Activated CD8-positive, alpha-beta T cell treated with anti-CD3 and anti-CD28 coated beads for 36 hours (primary cell): ENCODE measurements at regions not wholly inside any gene's neighbourhood (a gene's known extent, or its start where the extent isn't known, plus 50 kb on each side); places are given as distances from the start of the nearest gene placed in this dataset.
"Not testable (repeated sequence)": the region's sequence is repeated elsewhere in the genome, so short reads cannot be mapped to it uniquely, and the experiment has no call there.

Experiments used
- ATAC-seq: fragments of 200-7000 bp; cut with Tn5 transposase; one replicate; pipeline ENCODE4 v1.10.0; 2021; ENCODE audit warnings: mild to moderate bottlenecking, moderate library complexity
- CTCF ChIA-PET: fragments of 350-600 bp; sonication (Branson Sonifier 250); formaldehyde crosslinking; loops from one replicate; lab custom pipeline; 2021; ENCODE audit warnings: antibody characterized with exemption; lab: Charles Lee
- POLR2A ChIA-PET: fragments of 350-600 bp; sonication (Branson Sonifier 250); formaldehyde crosslinking; loops from one replicate; lab custom pipeline; 2021; ENCODE audit warnings: antibody characterized with exemption; lab: Charles Lee
- DNase-seq: peaks from one replicate; pipeline ENCODE4 v3.0.0-alpha.2; 2020
- H3K27ac Mint-ChIP-seq: one replicate; pipeline ENCODE4 v1.8.0; 2021; ENCODE audit warnings: mild to moderate bottlenecking, mixed read lengths
- H3K27me3 Mint-ChIP-seq: one replicate; pipeline ENCODE4 v1.8.0; 2021; ENCODE audit warnings: mixed read lengths
- H3K36me3 Mint-ChIP-seq: one replicate; pipeline ENCODE4 v1.8.0; 2021; ENCODE audit warnings: low read depth, mixed read lengths
- H3K4me1 Mint-ChIP-seq: one replicate; pipeline ENCODE4 v1.8.0; 2021; ENCODE audit warnings: low read depth, mixed read lengths
- H3K4me3 Mint-ChIP-seq: one replicate; pipeline ENCODE4 v1.8.0; 2021; ENCODE audit warnings: mild to moderate bottlenecking, moderate library complexity, mixed read lengths
- H3K9me3 Mint-ChIP-seq: one replicate; pipeline ENCODE4 v1.8.0; 2021; ENCODE audit warnings: mixed read lengths
- intact Hi-C: fragments of 100-400 bp; cut with micrococcal nuclease; formaldehyde crosslinking; loops from one replicate; pipeline ENCODE4 v1.10.0; 2022
- TF ChIP-seq, protein P1 (sequence below): fragments of 200-600 bp; IDR thresholded peaks from one replicate; pipeline ENCODE4 v1.8.0; 2022; ENCODE audit warnings: antibody characterized with exemption, mild to moderate bottlenecking

DNA sequence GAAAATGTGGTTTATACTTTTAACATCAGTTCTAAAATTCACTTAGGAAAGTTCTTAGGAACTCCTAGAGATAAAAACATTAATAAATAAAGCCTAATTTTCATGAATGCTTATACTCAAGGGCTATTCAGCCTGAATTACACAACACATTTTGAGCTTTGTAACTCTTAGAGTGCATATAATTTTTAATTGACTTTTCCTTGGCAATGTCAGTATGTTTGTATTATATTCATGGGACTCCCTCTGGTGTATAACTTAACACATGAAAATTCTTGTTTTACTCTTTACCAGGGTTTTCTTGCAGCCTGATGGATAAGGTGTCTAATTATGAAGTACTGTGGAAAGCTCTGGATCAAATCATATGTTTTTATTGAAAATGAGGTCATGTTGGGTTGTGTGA lies 150.6 kb upstream of the HMGA2 start:
- H3K27me3 Mint-ChIP-seq, result peaks cover 25% of the 10 kb centered on the region
- no peak overlapping the region for H3K4me3 Mint-ChIP-seq
- H3K27ac Mint-ChIP-seq, result no peak overlapping the region
- ATAC-seq (no peak), DNase-seq (no peak)
- ChIA-PET POLR2A (no interaction called here), CTCF (interaction anchor here (1.0 to 1.6 kb wide), 2 partner anchors 71 to 117 kb away, joined by 4 read pairs; no protein-coding TSS in a partner anchor)
- no peaks in the 10 kb centered on the region for H3K36me3 Mint-ChIP-seq
- H3K9me3 Mint-ChIP-seq, result peaks cover 5% of the 10 kb centered on the region
- intact Hi-C loops, result no loop called here
- peaks cover 11% of the 10 kb centered on the region for H3K4me1 Mint-ChIP-seq
- TF ChIP-seq, protein P1, sequence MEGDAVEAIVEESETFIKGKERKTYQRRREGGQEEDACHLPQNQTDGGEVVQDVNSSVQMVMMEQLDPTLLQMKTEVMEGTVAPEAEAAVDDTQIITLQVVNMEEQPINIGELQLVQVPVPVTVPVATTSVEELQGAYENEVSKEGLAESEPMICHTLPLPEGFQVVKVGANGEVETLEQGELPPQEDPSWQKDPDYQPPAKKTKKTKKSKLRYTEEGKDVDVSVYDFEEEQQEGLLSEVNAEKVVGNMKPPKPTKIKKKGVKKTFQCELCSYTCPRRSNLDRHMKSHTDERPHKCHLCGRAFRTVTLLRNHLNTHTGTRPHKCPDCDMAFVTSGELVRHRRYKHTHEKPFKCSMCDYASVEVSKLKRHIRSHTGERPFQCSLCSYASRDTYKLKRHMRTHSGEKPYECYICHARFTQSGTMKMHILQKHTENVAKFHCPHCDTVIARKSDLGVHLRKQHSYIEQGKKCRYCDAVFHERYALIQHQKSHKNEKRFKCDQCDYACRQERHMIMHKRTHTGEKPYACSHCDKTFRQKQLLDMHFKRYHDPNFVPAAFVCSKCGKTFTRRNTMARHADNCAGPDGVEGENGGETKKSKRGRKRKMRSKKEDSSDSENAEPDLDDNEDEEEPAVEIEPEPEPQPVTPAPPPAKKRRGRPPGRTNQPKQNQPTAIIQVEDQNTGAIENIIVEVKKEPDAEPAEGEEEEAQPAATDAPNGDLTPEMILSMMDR, result no peak

DNA sequence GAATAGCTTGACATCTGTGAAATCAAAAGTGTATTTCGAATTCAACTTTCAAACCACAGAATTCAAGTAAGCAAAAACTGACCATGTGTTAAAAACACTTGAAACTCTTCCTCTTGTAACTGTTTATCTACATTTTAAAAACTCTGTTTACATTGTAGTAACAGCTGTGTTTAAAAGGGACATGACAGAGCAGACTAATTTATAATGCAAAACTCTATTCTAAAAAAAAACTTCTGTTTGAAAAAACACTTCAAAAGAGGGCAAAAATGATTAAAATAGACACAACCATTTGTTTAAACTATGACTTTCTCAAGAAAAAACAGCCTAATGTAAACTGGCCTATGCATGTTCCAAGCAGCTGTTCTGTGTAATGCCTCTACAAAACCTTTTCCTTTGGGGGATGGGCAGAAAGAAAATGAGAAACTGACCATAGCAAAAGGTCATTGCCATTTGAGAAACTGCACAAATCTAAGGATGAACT lies 149.1 kb upstream of the HMGA2 start:
- Mint-ChIP-seq H3K9me3 (peaks cover 5% of the 10 kb centered on the region), H3K4me1 (peaks cover 5% of the 10 kb centered on the region), H3K27me3 (peaks cover 23% of the 10 kb centered on the region), H3K4me3 (no peak overlapping the region), H3K27ac (no peak overlapping the region), H3K36me3 (no peaks in the 10 kb centered on the region)
- ChIA-PET POLR2A (no interaction called here), CTCF (no interaction called here)
- ATAC-seq (no peak), DNase-seq (no peak)
- TF ChIP-seq, protein P1, result no peak
- intact Hi-C loops, result no loop called here

DNA sequence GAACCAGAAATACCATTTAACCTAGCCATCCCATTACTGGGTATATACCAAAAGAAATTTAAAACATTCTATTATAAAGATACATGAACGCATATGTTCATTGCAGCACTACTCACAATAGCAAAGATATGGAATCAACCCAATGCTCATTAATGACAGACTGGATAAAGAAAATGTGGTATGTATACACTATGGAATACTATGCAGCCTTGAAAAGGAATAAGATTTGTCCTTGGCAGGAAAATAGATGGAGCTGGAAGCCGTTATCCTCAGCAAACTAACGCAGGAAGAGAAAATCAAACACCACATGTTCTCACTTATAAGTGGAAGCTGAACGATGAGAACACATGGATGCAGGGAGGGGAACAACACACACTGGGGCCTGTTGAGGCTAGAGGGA lies 146.1 kb upstream of the HMGA2 start:
- H3K4me1 Mint-ChIP-seq, DNase-seq, H3K36me3 Mint-ChIP-seq, POLR2A ChIA-PET, H3K9me3 Mint-ChIP-seq, ATAC-seq, H3K27ac Mint-ChIP-seq, H3K4me3 Mint-ChIP-seq, intact Hi-C loops, CTCF ChIA-PET: not testable (repeated sequence)
- peaks cover 15% of the 10 kb centered on the region for H3K27me3 Mint-ChIP-seq

DNA sequence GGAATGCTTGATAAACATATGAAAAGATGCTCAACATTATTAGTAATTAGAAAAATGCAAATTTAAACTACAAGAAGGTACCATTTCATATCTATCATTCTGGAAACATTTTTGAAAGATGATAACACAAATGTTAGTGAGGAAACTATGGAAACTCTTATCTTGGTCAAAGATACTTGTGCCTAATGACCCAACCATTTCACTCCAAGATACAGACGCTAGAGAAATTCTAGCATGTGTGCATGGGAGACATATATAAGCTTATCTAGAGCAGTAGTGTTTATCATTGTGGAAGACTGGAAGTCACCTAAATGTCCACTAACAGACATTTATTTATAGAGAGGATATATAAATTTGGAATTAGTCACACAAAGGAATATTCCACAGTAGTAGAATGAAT lies 143.1 kb upstream of the HMGA2 start:
- intact Hi-C loops, result no loop called here
- ChIA-PET CTCF (no interaction called here), POLR2A (no interaction called here)
- no peak overlapping the region for H3K27ac Mint-ChIP-seq
- H3K4me1 Mint-ChIP-seq, result no peaks in the 10 kb centered on the region
- DNase-seq (no peak), ATAC-seq (no peak)
- H3K36me3 Mint-ChIP-seq, result no peaks in the 10 kb centered on the region
- peaks cover 12% of the 10 kb centered on the region for H3K27me3 Mint-ChIP-seq
- no peak overlapping the region for H3K4me3 Mint-ChIP-seq
- peaks cover 5% of the 10 kb centered on the region for H3K9me3 Mint-ChIP-seq
- TF ChIP-seq, protein P1, result no peak

DNA sequence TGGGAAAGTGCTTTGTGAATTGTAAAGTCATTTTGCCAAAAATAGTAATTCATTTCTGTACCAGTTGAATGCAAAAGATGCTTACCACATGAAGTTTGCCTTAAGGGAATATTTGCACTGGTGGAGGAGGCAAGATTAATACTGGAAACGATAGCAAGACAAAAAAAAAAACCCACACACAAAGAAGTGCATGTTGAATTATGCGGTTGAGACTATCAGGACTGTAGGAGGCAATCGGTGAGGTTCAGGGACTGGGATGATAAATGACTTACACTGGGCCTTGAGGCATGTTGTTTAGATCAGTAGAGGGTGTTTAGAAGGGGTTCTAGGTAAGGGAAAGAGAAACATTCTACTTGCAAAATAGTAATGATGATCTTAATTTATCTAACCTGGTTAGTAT lies 142.2 kb upstream of the HMGA2 start:
- TF ChIP-seq, protein P1, result no peak
- ChIA-PET CTCF (no interaction called here), POLR2A (no interaction called here)
- DNase-seq, result no peak
- H3K4me3 Mint-ChIP-seq, result no peak overlapping the region
- peaks cover 9% of the 10 kb centered on the region for H3K27me3 Mint-ChIP-seq
- no peak for ATAC-seq
- H3K4me1 Mint-ChIP-seq, result no peaks in the 10 kb centered on the region
- no peak overlapping the region for H3K27ac Mint-ChIP-seq
- intact Hi-C loops, result no loop called here
- peaks cover 5% of the 10 kb centered on the region for H3K9me3 Mint-ChIP-seq
- no peaks in the 10 kb centered on the region for H3K36me3 Mint-ChIP-seq

DNA sequence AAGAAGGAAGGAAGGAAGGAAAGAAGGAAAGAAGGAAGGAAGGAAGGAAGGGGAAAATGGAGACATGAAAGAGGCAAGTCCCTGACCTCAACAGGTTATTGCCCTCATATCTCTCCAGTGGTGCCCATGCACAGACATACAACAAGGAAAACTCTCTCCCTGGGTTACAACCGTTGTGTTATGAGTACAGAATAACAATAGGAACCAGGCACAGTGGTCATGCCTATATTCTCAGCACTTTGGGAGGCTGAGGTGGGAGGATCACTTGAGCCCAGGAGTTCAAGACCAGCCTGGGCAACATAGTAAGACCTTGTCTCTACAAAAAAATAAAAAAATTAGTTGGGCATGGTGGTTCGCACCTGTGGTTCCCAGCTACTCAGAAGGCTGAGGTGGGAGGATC lies 139.4 kb upstream of the HMGA2 start:
- H3K4me1 Mint-ChIP-seq, result no peaks in the 10 kb centered on the region
- CTCF ChIA-PET, result no interaction called here

More for the DNA sequence above, 139.4 kb upstream of the HMGA2 start:
- no peaks in the 10 kb centered on the region for H3K9me3 Mint-ChIP-seq
- H3K27ac Mint-ChIP-seq, result no peak overlapping the region
- H3K4me3 Mint-ChIP-seq, result no peak overlapping the region
- ATAC-seq, result no peak
- H3K27me3 Mint-ChIP-seq, result peaks cover 4% of the 10 kb centered on the region
- DNase-seq, result no peak
- intact Hi-C loops, result loop anchor here (5.0 kb wide), 2 partner anchors 78 to 128 kb away; no protein-coding TSS in a partner anchor
- no peaks in the 10 kb centered on the region for H3K36me3 Mint-ChIP-seq
- POLR2A ChIA-PET, result no interaction called here
- TF ChIP-seq, protein P1, result no peak
